HG03025 (cell line): ENCODE measurements at regions not wholly inside any gene's neighbourhood (a gene's known extent, or its start where the extent isn't known, plus 50 kb on each side); places are given as distances from the start of the nearest gene placed in this dataset.

Experiments used
- ATAC-seq: cut with Tn5 transposase; IDR thresholded peaks from one replicate; pipeline ENCODE4 v1.9.1; 2021; ENCODE audit warnings: mild to moderate bottlenecking, moderate library complexity; ENCODE audit not compliant: unreplicated experiment, low FRiP score

GRCh38 chr19:28502879-28503734 is 709.8 kb downstream of the UQCRFS1 start:
- ATAC-seq: no peak

- no peak for ATAC-seq
Measured at GRCh38 chr19:28501976-28502375, 711.0 kb downstream of the UQCRFS1 start.

GRCh38 chr19:28500982-28501630 is 711.8 kb downstream of the UQCRFS1 start:
- no peak for ATAC-seq

- ATAC-seq: no peak
Measured at GRCh38 chr19:28500296-28500695, 712.7 kb downstream of the UQCRFS1 start.

DNA sequence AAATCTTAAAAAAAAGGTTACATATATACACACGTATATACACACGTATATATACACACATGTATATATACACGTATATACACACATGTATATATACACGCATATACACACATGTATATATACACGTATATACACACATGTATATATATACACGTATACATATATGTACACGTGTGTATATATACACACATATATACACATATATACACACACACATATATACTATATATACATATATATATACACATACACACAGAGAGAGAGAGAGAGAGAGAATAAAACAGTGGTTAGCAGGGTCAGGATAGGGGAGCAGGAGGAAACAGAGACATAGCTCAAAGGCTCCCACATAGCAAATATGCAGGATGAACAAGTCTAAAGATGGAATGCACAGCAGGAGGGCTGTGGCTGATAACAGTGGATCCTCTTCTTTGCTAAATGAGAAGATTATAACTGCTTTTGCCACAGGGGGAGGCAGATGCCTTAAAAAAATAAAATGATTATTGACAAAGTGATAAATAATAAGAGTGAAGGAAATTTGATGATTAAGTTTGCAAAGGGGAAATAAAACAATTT is 714.5 kb downstream of the UQCRFS1 start:
- no peak for ATAC-seq

DNA sequence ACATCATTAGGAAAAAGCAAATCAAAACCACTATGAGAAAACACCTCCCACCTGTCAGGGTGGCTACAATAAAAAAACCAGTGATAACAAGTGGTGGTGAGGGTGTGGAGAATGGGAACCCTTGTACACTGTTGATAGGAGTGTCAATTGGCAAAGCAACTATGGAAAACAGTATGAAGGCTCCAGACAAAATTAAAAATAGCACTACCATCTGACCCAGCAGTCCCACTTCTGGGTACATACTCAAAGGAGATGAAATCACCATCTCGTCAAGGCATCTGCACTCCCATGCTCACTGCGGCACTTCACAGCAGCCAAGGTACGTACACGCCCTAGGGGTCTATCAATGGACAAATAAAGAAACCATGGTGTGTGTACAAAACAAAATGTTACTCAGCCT is 715.1 kb downstream of the UQCRFS1 start:
- no peak for ATAC-seq

DNA sequence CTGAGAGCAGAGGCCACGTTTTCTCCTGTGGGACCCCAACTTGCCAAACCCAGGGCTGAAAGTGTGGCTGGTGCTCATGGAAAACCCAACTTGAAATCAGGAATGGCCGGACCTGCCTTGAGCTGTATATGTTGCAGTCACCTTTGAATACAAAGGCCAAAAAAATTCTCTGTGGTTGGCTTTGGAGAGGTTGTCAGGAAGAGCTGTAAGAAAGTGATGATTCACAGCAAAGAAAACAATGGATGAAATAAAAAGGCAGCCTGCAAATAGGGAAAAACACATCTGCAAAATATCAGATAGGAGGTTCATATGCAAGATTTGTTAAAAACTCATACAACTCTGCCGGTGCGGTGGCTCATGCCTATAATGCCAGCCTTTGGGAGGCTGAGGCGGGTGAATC is 715.8 kb downstream of the UQCRFS1 start:
- no peak for ATAC-seq

DNA sequence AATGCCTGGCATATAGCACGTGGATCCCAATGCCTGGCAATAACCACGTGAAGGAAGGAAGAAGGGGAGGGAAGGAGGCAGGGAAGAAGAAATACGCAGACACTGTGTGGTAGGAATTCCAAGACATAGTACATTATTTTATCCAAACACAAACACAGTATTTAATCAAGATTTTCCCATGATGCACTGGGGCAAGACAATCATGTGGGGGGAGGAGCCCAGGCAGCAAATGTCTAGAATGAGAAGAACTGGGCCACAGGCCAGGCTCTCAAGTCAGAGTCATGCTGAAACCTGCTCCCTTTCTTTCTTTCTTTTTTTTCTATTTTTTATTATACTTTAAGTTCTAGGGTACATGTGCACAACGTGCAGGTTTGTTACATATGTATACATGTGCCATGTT is 717.9 kb downstream of the UQCRFS1 start:
- no peak for ATAC-seq

- ATAC-seq: no peak
Measured at GRCh38 chr19:28494461-28494860, 718.5 kb downstream of the UQCRFS1 start.

DNA sequence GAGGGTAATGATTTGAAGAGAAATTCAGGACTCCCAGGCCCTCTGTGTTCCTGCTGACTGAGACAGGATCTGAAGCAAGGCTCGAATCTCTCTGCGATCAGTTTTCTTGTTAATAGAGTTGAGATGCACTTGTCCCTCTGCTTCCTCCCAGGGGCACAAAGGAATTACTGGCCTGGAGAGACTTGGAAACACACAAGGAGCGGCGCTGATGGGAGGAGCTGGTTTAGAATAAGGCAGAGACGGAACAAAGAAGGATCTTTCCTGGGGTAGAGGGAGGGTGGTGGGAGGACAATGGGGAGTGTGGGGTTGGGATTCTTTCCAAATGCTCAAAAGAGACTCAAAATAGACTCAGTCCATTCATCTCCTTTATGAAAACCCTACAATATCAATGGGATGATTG is 719.1 kb downstream of the UQCRFS1 start:
- no peak for ATAC-seq

GRCh38 chr19:28492621-28493020 is 720.3 kb downstream of the UQCRFS1 start:
- ATAC-seq: no peak

DNA sequence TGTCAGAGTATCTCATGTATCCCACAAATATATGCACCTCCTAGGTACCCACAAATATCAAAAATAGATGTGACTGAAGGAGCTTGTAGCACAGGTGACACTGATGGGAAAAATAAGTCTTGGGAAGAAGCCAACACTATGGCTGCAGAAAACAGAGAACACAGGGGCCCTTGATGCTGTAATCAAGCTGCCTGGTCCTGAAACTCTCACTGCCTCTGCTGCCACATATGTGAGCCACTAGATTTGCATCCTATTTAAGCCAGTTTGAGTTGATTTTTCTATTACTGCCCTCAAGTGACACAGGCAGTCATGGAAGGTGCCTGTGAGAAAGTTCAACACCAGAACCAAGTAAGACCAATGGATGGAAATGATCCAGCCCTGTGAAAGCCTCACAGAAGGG is 720.8 kb downstream of the UQCRFS1 start:
- ATAC-seq: no peak

- no peak for ATAC-seq
Measured at GRCh38 chr19:28489776-28490175, 723.2 kb downstream of the UQCRFS1 start.

DNA sequence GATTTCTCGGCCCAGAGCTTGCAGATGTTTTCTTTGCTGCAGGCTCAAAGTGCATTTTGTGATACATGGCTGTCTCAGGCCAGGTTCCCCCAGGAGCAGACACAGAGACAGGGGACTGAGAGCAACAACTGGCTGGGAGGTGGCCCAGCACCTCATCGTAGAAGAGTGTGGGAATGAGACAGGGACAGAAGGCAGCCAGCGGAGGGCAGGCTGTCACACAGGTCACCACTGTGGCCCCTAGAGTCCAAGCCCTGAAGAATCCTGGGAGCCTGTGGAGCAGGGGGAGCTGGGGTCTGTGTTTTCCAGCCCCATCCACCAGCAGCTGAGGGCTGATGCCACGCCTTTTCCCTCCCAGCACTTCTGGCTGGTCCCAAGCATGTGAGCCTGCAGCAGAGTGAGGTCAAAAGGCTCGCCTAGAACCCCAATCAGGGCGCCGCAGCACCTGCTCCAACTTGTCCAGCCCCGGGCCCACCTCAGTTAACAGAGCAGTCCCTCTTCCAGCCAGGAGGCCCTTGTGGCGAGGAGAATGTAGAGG is 723.8 kb downstream of the UQCRFS1 start:
- no peak for ATAC-seq

DNA sequence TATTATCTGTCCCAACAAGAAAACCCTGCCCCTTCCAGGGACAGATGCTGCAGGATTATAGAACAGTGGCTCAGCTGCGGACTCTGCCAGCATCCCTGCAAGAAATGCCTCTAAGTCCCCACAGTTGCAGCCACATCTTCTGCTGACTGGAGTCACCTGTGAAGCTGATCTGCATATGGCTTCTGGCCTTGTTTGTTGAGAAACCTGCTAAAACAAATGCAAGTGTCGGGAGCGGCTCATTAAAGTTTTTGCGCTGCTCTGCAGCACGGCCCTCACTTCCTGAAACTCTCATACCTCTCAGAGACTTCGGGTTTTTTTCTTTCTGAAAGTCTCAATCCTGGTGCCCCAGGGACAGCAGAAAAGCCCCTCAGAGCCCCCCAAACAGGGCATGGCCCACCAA is 725.0 kb downstream of the UQCRFS1 start:
- no peak for ATAC-seq

- ATAC-seq: no peak
Measured at GRCh38 chr19:28486926-28487325, 726.0 kb downstream of the UQCRFS1 start.

- no peak for ATAC-seq
Measured at GRCh38 chr19:28486473-28486872, 726.5 kb downstream of the UQCRFS1 start.

GRCh38 chr19:28485292-28485691 is 727.7 kb downstream of the UQCRFS1 start:
- ATAC-seq: no peak

DNA sequence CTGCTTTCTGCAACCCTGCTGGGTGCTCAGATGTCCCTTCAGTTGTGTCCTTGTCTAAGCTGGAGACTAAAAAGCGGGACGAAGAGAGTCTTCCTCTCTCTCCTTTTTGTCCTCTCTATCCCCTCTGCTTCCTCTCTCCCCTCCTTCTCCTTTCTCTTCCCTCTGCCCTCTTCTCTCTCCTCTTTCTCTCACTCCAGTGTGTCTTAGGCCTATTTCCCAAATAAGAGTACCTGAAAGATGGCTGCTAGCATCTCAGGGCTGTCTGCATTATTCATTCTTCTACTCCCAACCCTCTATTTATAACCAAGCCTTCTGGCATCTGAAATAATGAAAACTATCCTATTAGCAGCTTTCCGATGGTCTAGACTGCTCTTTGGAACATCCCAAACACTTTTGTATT is 729.8 kb downstream of the UQCRFS1 start:
- ATAC-seq: no peak

DNA sequence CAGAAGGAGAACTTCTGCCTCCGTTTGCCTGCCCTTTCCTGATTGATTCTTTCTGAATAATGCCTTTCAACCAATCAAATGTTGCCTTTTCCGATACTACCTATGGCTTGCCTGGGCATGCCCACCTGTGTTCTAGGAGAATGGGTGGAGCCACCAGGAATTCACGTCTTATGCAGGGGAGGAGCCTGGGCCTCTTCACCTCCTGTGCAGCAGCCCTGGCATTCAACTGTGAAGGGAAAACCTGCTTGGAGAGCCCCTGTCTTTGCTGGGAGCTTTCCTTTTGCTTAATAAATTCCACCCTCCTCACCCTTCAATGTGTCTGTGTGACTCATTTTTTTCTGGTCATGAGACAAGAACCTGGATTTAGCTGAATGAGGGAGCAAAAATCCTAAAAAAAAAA is 730.7 kb downstream of the UQCRFS1 start:
- ATAC-seq: no peak

GRCh38 chr19:28481674-28482073 is 731.3 kb downstream of the UQCRFS1 start:
- no peak for ATAC-seq
